ENCODE measurements at regions not wholly inside any gene's neighbourhood (a gene's known extent, or its start where the extent isn't known, plus 50 kb on each side); places are given as distances from the start of the nearest gene placed in this dataset.
"Not testable (repeated sequence)": the region's sequence is repeated elsewhere in the genome, so short reads cannot be mapped to it uniquely, and the experiment has no call there.

DNA sequence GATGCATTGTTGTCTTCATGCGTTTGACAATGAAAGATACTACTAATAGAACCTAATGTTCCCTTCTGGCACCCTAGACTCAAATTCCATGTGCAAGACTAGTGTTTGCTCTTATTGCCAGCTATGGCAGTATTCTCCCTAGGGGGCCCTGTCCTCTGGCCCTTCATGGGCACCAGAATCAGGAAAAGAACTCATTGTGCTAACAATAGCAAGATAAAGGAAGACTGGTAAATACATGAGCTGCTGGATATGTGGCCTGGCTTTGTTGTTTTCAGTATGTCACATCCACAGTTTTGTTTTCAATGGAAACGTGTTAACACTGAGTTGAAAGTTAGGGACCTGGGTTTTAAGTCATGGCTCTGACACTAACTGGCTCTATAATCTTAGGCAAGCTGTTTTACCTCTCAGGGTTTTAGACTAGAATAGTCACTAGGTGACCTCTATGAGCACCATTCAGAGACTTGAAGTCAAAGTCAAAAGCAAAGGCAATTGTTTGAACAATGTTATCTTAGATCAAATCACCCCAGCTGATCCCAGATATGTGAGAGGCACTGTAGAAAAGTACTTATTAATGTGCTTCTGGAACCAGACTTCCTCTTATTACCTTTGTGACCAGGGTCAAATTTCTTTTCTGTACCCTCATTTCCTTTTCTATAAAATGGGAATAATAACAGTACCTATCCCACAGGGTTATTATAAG, 253.7 kb upstream of the DIAPH2 start:
- no peak for DNase-seq (ENCODE audit: low spot score)

DNA sequence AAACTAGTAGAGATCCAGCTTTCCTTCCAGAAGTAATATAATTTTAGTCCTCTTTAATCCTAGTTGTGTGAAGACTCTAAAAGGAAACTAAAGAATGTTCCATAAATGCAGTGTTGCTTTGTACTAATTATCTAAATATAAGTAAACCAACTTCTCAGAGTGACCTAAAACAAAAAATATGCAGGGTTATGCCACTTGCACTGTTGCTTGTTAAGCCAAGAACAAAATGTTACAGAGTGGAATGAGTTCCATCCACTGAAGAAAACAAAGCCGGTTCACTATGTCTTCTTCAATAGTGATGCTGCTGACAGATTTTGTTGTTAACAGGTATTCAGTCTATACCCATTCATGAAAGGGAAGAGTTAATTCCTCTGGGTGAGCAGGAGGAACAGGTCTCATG, 252.0 kb upstream of the DIAPH2 start:
- DNase-seq (ENCODE audit: low spot score): no peak

DNA sequence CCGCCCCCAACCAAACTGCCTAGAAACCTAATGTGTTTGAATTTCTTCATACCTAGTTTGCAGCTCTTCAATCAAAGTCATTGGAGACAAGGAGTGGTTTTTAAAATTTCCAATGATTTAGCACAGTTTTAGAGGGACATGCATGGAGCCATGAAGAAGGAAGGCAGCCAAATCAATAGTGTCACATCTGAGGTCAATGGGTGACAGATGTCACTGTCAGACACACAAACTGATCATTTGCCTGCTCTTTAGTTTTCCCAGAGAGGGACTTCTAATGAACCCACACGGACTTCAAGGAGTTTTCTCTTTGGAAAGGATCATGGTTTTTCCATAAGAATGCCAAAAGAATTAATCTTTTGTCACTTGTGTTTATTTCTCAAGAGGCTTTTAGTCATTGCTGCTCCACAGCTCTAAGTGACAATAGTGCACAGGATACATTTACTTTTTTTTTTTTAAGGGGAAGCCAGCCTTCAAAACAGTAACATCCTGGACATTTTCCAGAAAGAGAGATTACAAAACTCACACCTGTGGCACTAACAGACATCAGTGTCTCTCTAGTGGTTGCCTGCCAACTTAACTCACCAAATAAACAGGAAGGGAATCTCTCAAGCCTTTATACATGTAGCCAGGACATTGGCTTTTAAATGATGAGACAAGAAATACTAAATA, 251.1 kb upstream of the DIAPH2 start:
- DNase-seq (ENCODE audit: low spot score): no peak

DNA sequence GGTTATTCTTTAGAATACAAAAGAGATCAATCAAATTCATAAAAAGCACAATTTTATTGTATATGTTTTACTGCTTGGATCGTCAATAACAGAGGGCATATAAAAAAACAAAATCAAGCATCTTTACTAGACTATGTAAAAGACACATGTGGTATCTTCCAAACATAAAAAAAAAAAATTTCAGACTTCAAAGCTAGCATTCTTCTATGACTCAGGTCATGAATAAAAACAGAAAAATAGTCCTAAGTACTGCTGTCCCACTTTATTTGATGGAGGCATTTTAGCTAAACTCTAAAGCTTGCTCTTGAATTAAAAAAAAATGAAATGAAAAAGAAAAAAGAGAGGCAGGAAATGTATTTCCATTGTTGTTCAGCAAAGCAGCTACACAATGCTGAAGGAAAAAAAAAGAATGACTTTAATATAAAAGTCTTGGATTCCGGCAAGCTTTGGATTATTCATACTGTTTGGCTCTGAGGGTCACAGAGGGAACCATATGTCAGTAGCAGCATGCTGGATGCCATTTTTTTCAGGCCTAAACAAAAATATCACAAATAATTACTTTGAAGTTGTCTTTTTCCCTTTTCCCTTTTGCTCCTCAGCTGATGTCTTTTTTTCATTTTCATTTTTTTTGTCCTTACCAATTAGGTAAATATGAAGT, 249.1 kb upstream of the DIAPH2 start:
- no peak for DNase-seq (ENCODE audit: low spot score)

DNA sequence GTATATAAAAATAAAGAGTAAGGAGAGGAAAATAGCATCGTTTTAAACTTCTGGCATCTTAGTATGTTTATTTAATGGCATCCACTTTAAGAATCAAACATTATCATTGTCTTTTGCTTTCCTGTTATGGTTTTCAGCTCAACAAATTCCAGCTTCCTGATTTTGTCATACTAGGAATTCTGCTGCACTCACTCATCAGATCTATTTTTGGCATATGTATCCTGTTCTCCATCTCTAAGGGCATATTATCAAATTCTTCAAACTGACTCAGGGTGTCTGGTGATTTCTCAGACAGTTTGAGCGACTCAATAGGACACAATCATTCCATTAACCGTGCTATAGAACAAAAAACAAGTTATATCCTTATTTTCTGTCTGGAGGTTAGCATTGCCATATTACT, 248.5 kb upstream of the DIAPH2 start:
- DNase-seq (ENCODE audit: low spot score): no peak

DNA sequence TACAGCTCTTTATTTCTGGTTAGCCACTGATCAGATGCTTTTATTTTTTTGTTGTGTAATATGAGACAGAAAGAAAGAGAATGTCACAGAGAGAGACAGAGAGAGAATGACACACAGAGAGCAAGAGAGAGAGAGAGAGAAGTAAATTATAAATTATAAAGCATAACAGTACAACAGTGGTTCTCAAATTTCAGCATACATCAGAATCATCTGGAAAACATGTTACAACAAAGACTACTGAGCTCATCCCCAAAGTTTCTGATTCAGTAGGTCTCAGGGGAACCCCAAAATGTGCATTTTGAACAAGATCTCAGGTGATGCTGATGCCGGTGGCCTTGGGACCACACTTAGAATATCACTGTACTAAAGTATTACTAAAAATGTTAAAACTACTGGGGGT, 245.8 kb upstream of the DIAPH2 start:
- DNase-seq (ENCODE audit: low spot score): no peak

DNA sequence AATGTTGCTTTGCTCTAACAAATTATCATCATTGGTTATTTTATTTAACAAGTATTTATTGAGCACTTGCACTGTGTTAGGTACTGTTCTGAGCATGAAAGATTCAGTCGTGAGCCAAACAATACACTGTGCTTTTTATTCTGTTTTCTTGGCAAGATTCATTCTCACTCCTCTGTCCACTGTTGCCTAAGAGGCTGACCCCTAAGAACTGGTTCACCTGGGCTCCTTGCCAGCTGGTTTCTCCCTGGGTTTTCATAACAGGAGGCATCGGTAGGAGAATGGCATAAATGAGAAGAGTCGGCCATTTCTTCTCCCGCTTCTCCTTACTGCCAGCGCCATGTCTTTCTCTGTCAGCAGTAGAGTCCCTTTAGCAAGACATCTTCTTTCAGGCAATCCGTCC, 243.7 kb upstream of the DIAPH2 start:
- no peak for DNase-seq (ENCODE audit: low spot score)

DNA sequence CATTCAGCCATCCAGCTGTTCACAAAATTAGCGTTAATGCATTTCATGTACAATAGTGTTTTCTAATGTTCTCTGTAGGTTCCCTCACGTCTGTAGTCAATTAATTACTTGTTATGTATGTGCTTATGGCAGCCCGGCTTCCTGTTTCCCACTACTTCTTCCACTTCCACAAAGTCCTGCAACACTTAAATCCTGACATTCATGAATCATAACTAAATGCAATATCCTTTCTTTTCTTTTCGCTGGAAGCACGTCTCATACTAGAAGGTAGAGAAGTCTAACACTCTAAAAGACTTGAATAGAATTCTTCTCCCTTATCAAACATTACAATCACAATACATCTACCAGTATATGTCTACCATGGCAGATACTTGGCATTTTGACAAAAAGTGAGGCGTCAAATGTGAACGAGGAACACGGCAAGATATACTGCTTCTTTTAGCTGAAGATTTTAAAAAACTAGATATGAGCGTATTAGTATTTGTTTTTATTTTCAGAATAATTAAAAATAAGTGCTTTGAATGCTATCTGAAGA, 239.0 kb upstream of the DIAPH2 start:
- no peak for DNase-seq (ENCODE audit: low spot score)

DNA sequence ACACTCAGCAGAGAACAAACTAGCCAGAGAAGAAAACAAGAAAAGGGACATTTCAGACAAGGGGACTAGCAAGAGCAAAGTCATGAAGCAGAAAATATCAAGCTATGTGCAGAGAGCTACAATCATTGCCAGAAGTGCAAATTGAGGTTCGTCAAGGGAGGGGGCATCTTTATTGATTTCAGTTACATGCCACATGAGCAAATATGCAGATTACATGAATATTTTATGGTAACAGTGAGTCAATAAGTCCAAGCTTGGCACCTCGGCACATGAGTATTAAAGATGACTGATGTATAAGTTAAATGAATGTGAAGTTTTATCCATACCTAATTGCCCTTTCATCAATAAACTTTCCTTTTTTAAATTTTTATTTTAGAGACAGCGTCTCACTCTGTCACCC, 238.1 kb upstream of the DIAPH2 start:
- no peak for DNase-seq (ENCODE audit: low spot score)

DNA sequence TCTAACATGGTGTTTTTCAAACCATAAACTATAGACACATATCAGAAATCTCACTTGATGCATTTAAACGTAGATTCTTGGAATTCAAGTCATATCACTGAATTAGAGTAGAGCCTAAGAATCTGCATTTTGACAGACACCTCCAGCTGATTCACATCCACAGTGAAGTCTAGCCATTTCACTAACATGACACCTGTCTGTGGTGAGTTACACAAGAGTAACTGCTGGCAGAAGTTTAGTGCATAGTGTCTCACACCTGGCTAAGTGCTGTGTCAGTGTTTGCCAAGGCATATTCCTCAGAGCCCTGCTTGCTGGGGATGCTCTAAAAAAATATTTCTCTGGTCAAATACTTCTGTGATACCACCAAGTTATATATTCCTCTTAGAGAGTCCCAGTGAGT, 237.5 kb upstream of the DIAPH2 start:
- DNase-seq (ENCODE audit: low spot score): no peak

DNA sequence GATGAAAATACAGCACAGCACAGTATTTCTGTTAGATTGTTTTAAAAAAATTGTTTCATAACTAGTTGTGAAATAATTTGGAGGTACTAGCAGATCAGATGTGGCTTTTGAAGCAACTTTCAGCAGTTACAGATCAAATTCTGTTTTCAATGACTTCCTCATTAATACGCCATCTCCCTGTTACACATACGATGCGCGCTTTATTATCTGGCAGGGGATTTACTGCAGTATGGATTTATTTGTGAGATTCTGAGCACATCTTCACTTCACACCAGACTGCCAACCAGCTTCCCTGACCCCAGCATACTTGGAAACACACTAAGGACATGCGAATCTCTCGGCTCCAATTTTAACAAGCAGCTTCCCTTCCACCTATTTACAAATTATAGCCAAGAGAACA, 235.5 kb upstream of the DIAPH2 start:
- no peak for DNase-seq (ENCODE audit: low spot score)

DNA sequence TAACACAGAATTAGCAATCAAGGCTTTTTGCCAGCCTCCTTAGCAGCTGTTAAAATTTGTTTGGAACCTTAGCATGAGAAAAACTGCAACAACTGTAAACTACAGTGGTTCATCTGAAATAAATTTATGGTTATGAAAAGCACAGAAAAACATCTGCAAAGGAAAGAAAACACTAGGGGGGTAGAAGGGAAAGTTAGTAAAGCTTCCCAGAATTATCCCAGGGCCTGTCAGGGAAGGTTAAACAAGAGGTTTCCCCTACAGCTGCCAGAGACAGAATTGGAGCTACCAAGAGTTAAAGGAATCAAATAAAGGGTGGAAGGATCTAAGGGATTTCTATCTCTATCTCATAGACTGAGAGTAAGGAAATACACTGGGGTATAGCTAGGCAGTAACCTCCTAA, 234.7 kb upstream of the DIAPH2 start:
- DNase-seq (ENCODE audit: low spot score): no peak

DNA sequence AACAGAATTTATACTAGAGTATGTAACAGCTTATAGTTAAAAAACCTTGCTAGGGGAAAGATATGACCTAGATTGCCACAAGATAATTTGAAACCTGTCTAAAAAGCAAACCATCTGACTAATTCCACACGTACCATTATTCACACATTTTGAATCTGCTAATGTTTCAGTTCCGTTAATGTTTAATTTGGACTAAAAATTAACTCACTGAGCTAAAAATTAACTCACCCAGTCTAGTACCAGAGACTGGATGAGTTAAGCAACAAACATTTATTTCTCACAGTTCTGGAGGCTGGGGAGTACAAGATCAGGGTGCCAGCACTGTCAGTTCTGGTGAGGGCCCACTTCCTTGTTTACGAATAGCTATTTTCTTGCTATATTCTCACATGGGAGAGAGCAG, 231.5 kb upstream of the DIAPH2 start:
- no peak for DNase-seq (ENCODE audit: low spot score)

DNA sequence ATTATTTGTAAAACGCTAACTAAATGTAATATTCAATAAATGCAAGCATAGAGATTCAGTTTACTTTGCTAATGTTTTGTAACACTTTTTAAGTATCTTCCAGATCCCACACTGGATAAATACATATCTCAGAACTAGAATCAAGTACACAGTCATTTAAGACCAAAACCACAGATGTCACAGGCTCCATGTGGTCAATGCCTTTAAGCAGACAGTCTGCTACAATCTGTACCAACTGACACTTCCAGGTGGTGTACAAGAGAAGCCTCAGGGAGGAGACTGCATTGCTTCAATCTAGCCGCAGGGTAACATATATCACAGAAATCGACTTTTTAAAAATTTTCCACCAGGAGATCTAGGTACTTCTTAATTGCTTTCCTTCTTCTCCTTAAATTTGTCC, 229.6 kb upstream of the DIAPH2 start:
- no peak for DNase-seq (ENCODE audit: low spot score)

DNA sequence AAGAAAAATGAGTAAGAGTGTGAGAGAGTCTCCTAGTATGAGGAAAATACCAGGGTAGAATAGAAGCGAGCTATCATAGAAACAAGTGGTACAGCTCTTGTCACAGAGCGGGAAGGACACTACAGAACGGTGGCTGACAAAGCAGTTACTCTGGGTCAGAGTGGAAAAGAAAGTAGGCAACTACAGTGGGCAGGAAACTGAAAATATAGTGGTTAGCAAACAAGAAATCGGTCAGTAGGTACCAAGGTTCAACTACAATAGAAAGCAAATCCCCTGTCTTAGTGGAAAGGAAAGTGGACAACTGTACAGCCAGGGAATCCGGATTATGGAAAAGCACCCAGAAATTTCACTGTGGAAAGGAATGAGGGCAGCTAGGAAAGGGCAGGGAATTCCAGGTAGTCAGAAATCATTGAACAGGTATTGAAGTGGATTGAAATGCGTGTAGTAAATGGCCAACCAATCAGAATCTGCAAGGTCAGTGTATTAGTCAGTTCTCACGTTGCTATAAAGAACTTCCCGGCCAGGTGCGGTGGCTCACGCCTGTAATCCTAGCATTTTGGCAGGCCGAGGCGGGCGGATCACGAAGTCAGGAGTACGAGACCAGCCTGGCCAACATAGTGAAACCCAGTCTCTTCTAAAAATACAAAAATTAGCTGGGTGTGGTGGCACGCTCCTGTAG, 219.6 kb upstream of the DIAPH2 start:
- no peak for DNase-seq (ENCODE audit: low spot score)

DNA sequence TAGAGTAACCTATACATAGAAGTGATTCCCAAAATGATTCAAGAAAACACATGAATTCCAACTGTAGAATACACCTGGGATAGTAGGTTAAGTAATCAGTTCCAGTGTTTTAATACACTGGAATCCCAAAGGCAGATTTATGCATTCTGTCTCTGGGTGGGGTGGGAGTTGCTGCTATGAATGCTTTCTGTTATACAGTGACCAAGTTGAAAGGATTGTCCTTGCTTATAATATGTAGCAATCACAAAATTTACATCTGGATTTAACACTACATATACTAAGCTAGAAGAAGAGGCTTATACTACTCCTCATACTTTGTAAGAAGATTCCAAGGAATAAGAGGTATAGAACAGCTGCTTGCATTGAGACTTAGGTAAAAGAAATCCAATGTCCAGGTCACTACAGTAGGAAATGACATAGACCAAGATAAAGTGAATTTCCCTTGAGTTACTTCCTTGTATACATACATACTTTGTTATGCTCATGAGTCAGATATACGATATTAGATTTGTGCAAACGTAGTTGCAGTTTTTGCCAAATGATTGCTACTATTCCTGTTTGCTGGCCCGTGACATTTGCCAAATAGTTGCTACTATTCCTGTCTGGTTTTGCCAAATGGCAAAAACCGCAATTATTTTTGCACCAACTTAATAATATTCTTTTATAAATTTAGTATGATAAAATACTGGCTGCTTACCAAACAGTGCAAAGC, 210.5 kb upstream of the DIAPH2 start:
- no peak for DNase-seq (ENCODE audit: low spot score)

DNA sequence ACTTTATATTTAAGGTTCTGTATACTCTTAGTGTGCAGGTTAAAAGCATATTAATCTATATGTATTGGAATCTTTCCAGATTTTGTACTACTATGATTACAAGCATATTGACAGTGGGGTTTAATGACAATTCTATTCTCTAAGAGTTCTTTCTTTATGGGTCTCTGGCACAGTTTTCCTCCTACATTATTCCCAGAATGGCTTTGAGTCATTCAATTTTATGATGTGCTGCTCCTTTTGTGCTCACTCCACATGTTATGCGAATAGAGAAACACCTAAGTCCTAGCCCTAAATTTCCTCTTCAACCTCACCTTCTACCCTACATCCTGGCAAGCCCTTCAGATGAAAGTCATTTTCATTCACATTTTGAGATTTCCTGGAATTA, 209.9 kb upstream of the DIAPH2 start:
- DNase-seq (ENCODE audit: low spot score): no peak

DNA sequence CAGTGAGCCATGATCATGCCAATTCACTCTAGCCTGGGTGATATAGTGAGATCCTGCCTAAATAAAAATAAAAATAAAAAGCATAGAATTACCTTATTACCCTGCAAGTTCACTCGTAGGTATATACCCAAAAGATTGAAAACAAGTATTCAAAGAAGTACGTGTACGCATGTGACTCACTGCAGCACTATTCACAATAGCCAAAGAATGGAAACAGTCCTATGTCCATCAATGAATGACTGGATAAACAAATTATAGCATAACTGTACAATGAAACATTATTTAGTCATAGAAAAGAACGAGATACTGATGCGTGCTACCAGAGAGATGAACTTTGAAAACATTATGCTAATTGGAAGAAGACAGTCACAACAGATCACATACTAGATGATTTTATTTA, 204.6 kb upstream of the DIAPH2 start:
- DNase-seq (ENCODE audit: low spot score): no peak

DNA sequence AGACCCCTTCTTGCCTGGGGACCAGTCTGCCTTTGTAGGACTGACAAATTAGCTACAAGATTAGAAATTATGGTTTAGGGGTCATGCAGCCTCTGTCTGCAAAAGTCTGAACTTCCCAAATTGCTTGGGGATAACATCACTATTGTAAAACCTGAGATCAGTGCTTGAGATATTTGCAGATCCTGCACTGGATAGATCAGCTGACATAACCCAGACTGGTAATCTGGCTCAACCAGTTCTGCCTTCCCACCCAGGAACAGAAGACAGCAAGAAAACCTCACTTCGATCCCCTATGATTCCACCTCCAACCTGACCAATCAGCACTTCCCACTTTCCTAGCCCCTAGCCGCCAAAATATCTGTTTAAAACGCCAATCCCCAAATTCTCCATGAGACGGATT, 202.8 kb upstream of the DIAPH2 start:
- DNase-seq (ENCODE audit: low spot score): no peak

DNA sequence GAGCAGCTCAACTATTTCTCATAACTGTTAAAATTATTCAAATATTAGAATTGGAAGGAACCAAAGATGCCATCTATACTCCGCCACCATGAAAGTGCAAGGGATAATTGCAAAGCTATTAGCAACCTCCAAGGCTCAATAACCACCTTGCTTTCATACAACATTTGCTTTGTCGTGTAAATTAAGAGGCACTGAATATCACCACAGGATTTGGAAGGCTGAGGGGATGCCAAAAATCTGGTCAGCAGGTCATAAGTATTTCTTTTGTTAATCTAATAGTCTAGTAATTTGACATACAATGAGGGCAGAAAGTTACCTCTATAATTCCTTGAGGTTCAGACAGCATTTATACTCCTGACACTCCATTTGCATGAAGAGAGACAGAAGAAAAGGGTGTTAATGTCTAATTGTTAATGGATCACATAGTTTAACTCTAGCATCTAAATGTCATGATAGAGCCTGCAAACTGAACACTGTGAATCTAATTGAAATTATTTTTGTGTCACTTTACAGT, 200.9 kb upstream of the DIAPH2 start:
- no peak for DNase-seq (ENCODE audit: low spot score)

DNA sequence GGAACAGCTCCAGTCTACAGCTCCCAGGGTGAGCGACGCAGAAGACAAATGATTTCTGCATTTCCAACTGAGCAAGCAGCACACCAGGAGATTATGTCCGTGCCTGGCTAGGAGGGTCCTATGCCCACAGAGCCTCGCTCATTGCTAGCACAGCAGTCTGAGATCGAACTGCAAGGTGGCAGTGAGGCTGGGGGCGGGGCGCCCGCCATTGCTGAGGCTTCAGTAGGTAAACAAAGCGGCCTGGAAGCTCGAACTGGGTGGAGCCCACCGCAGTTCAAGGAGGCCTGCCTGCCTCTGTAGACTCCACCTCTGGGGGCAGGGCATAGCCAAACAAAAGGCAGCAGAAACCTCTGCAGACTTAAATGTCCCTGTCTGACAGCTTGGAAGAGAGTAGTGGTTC, 198.0 kb upstream of the DIAPH2 start:
- DNase-seq (ENCODE audit: low spot score): not testable (repeated sequence)

DNA sequence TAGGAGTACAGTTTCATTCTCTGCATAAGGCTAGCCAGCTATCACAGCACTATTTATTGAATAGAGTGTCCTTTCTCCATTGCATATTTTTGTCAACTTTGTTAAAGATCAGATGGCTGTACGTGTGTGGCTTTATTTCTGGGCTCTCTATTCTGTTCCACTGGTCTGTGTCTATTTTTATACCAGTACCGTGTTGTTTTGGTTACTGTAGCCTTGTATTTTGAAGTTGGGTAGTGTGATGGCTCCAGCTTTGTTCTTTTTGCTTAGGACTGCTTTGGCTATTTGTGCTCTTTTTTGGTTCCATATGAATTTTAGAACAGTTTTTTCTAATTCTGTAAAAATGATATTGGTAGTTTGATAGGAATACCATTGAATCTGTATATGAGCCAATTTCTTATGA, 182.1 kb upstream of the DIAPH2 start:
- no peak for DNase-seq (ENCODE audit: low spot score)
